KMS-11 (cell line): ENCODE measurements at regions not wholly inside any gene's neighbourhood (a gene's known extent, or its start where the extent isn't known, plus 50 kb on each side); places are given as distances from the start of the nearest gene placed in this dataset.

ENCODE experiments used
- H2AFZ ChIP-seq: fragments of 200-600 bp; sonication (generic); 2 replicates; pipeline ENCODE4 v1.6.1; 2016; ENCODE audit warnings: antibody characterized with exemption, mixed run types, low read depth
- H3K27ac ChIP-seq: fragments of 200-600 bp; sonication (generic); 2 replicates; pipeline ENCODE4 v1.6.1; 2016; ENCODE audit warnings: mild to moderate bottlenecking, mixed run types
- H3K27me3 ChIP-seq: fragments of 200-600 bp; sonication (generic); 2 replicates; pipeline ENCODE4 v1.6.1; 2017; ENCODE audit warnings: mild to moderate bottlenecking, low read depth, mixed run types, moderate library complexity; ENCODE audit not compliant: insufficient read depth
- H3K36me3 ChIP-seq: fragments of 200-600 bp; sonication (generic); 2 replicates; pipeline ENCODE4 v1.6.1; 2017; ENCODE audit warnings: mild to moderate bottlenecking, mixed run types; ENCODE audit not compliant: insufficient read depth
- H3K4me1 ChIP-seq: fragments of 200-600 bp; sonication (generic); 2 replicates; pipeline ENCODE4 v1.6.1; 2016; ENCODE audit warnings: mild to moderate bottlenecking, low read depth, mixed run types; ENCODE audit not compliant: poor library complexity, severe bottlenecking
- H3K4me2 ChIP-seq: fragments of 200-600 bp; sonication (generic); 2 replicates; pipeline ENCODE4 v1.7.0; 2016; ENCODE audit warnings: mild to moderate bottlenecking, mixed run types
- H3K4me3 ChIP-seq: fragments of 200-600 bp; sonication (generic); IDR thresholded peaks from 2 replicates; pipeline ENCODE4 v1.6.1; 2017; ENCODE audit warnings: low read depth, low read length, mixed read lengths; ENCODE audit not compliant: insufficient read depth
- H3K79me2 ChIP-seq: fragments of 200-600 bp; sonication (generic); 2 replicates; pipeline ENCODE4 v1.6.1; 2016; ENCODE audit warnings: low read depth, mixed run types; ENCODE audit not compliant: insufficient read depth
- H3K9ac ChIP-seq: fragments of 200-600 bp; sonication (generic); 2 replicates; pipeline ENCODE4 v1.6.1; 2016; ENCODE audit warnings: mild to moderate bottlenecking, mixed run types
- H4K20me1 ChIP-seq: fragments of 200-600 bp; sonication (generic); 2 replicates; pipeline ENCODE4 v1.6.1; 2016; ENCODE audit warnings: mild to moderate bottlenecking, mixed run types; ENCODE audit not compliant: insufficient read depth
- TF ChIP-seq, protein P1 (sequence below): fragments of 200-600 bp; sonication (generic); conservative IDR thresholded peaks from 2 replicates; pipeline ENCODE4 v1.6.1; 2017; ENCODE audit warnings: low read depth, mild to moderate bottlenecking, antibody characterized with exemption, low read length, moderate library complexity, mixed read lengths

DNA sequence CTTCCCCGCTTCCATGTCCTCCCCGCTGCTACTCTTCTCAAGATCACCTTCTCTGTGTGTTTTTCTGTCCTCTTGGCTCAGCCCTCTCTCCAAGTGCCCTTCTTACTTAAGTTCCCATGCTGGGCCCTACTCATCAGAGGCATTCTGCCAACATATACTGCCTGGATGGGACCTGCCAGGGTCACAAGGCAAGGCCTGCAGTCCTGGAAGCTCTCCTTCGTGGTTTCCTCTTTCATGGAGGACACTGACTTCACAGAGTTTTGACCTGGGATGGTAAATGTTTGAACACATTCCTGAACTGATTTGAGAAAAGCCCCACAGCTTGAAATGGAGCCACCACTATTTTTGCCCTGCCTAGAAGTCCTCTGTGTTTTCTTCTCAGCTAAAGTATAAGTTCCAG lies 140.9 kb downstream of the TMEM30B start:
- TF ChIP-seq, protein P1, sequence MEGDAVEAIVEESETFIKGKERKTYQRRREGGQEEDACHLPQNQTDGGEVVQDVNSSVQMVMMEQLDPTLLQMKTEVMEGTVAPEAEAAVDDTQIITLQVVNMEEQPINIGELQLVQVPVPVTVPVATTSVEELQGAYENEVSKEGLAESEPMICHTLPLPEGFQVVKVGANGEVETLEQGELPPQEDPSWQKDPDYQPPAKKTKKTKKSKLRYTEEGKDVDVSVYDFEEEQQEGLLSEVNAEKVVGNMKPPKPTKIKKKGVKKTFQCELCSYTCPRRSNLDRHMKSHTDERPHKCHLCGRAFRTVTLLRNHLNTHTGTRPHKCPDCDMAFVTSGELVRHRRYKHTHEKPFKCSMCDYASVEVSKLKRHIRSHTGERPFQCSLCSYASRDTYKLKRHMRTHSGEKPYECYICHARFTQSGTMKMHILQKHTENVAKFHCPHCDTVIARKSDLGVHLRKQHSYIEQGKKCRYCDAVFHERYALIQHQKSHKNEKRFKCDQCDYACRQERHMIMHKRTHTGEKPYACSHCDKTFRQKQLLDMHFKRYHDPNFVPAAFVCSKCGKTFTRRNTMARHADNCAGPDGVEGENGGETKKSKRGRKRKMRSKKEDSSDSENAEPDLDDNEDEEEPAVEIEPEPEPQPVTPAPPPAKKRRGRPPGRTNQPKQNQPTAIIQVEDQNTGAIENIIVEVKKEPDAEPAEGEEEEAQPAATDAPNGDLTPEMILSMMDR, result no peak
- H3K36me3 ChIP-seq, result no peaks in the 10 kb centered on the region
- no peak overlapping the region for H3K4me3 ChIP-seq
- H4K20me1 ChIP-seq, result no peaks in the 10 kb centered on the region
- no peak overlapping the region for H3K27ac ChIP-seq
- H3K4me1 ChIP-seq, result no peaks in the 10 kb centered on the region
- H3K9ac ChIP-seq, result no peak overlapping the region
- H3K4me2 ChIP-seq, result no peak overlapping the region
- no peak overlapping the region for H2AFZ ChIP-seq
- H3K79me2 ChIP-seq, result no peaks in the 10 kb centered on the region
- no peaks in the 10 kb centered on the region for H3K27me3 ChIP-seq

DNA sequence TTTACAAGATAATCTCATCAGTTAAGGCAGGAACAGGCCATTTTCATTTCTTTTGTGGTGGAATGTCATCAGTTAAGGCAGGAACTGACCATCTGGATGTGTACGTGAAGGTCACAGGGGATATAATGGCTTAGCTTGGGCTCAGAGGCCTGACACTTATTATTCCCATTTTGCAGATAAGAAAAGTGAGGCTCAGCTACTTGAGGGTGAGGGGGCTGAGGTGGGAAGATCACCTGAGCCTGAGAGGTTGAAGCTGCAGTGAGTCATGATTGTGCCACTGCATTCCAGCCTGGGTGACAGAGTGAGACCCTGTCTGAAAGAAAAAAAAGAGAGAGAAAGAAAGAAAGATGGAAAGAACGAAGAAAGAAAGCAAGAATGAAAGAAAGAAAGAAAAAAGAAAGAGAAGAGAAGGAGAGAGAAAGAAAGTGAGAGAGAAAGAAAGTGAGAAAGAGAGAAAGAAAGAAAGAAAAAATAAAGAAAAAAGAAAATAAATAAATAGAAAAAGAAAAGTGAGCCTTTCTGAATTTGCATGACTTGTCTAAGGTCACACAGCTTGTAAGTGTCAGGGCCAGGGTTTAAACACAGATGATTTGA lies 142.0 kb downstream of the TMEM30B start:
- H3K9ac ChIP-seq, result no peak overlapping the region
- H3K4me1 ChIP-seq, result no peaks in the 10 kb centered on the region
- no peaks in the 10 kb centered on the region for H3K79me2 ChIP-seq
- no peaks in the 10 kb centered on the region for H4K20me1 ChIP-seq
- no peak overlapping the region for H3K4me2 ChIP-seq
- H3K27me3 ChIP-seq, result no peaks in the 10 kb centered on the region
- H2AFZ ChIP-seq, result no peak overlapping the region
- H3K4me3 ChIP-seq, result no peak overlapping the region
- H3K27ac ChIP-seq, result no peak overlapping the region
- TF ChIP-seq, protein P1, result no peak
- H3K36me3 ChIP-seq, result no peaks in the 10 kb centered on the region

DNA sequence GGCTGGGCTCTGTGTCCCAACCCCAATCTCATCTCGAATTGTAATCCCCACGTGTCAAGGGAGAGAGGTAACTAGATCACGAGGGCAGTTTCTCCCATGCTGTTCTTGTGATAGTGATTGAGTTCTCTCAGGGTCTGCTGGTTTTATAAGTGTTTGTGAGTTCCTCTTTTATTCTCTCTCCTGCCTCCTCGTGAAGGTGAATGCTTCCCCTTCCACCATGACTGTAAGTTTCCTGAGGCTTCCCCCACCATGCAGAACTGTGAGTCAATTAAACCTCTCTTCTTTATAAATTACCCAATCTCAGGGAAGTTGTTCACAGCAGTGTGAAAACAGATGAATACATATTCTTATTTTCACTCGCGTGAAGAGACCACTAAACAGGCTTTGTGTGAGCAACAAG lies 148.2 kb downstream of the TMEM30B start:
- Histone ChIP-seq H3K27me3 (no peaks in the 10 kb centered on the region), H3K79me2 (no peaks in the 10 kb centered on the region), H3K4me1 (no peaks in the 10 kb centered on the region), H2AFZ (no peak overlapping the region), H3K36me3 (no peaks in the 10 kb centered on the region), H3K4me2 (no peak overlapping the region), H3K27ac (no peak overlapping the region), H3K4me3 (no peak overlapping the region), H3K9ac (no peak overlapping the region), H4K20me1 (no peaks in the 10 kb centered on the region)
- TF ChIP-seq, protein P1, result no peak

DNA sequence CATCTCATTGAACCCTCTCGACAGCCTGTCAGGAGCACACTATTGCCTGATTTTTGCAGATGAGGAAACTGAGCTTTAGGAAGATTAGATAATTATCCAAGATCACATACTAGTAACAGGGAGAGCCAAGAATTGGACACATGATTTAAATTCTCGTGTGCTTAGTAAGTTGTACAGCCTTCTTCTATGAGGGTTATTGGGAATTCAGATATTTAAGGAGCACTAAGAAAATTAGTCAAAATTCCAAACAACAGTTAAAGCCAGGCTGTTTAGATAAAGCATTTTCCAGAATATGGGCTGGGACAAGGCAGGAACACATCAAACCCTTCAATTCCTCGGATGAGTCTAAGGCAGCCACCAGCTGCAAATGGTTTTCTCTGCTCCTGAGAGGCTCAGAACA lies 148.8 kb downstream of the TMEM30B start:
- TF ChIP-seq, protein P1, result no peak
- no peaks in the 10 kb centered on the region for H3K79me2 ChIP-seq
- no peaks in the 10 kb centered on the region for H4K20me1 ChIP-seq
- no peak overlapping the region for H3K4me3 ChIP-seq
- no peaks in the 10 kb centered on the region for H3K27me3 ChIP-seq
- no peak overlapping the region for H2AFZ ChIP-seq
- no peaks in the 10 kb centered on the region for H3K36me3 ChIP-seq
- no peaks in the 10 kb centered on the region for H3K4me1 ChIP-seq
- H3K27ac ChIP-seq, result no peak overlapping the region
- no peak overlapping the region for H3K4me2 ChIP-seq
- H3K9ac ChIP-seq, result no peak overlapping the region
